Hematopoietic multipotent progenitor cell treated with erythropoietin and hydrocortisone succinate and interleukin-3 and kit ligand, for 8 days (in vitro differentiated cells): ENCODE measurements at regions not wholly inside any gene's neighbourhood (a gene's known extent, or its start where the extent isn't known, plus 50 kb on each side); places are given as distances from the start of the nearest gene placed in this dataset.

Experiments
- DNase-seq: peaks from one replicate; pipeline ENCODE4 v3.0.0-alpha.2; 2015

DNA sequence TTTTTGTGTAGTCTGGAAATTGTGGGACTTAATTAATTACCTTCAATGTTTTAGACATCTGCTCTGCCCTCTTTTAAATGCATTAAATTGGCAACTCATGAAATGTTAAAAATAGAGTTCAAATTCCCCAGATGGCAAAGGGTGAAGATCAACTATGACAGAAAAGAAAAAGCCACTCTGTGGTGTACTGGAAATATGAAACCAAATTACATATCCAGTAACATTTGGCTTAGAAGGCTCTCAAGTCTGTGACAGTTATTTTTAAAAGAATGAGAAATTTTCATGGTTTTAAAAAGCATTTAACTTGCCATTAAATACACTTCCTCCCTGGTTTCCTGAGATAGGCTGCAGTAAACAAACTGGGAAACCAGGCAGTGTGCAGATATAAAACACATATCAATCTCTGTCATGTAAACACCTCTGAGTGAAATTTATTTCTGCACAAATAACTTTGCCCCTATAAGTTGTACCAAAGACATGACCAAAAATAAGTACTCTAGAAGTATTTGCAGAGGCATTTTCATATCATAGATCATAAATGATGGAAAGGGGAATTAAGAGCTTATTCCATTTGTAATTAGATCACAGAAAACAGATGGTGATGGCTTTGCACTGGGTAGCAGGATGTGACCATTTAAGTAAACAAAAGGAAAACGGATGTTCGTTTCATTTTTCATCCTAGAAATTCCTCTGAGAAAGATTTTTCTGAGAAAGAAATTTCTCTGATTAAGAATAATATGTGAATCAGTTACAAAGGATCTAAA, 360.1 kb downstream of the SAMD5 start:
- no peak for DNase-seq

DNA sequence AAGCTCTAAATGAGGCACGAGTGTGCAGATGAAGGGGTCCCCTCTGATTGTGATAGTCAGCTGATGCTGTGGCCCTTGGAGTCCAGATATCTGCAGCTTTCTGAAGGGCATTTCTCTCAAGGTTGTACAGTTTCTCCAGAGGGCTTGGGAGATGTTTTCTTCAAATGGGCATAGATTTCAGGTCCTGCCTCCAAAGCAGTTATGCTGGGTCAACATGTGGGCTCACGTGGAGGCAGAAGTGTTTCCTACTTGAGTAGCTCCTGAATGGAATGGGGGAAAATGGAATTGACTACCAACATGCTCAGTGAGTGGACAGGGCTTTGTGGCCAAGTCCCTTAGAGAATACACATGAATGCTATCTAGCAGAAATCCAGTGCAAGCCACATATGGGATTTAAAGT, 360.7 kb downstream of the SAMD5 start:
- no peak for DNase-seq

DNA sequence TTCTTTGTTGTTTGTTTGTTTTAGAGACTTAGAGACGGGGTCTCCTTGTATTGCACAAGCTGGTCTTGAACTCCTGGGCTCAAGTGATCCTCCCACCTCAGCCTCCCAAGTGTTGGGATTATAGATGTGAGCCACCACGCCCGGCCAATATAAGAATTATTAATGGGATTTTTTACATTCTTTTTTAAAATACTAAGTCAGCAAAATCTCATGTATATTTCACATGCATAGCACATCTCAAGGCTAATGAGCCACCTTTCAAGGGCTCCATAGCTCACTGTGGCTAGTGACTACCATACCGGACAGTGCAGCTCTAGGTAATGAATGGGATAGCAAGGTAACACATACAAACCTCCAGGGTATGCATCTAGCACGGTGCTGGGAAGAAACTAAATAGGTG, 361.4 kb downstream of the SAMD5 start:
- DNase-seq, result no peak

DNA sequence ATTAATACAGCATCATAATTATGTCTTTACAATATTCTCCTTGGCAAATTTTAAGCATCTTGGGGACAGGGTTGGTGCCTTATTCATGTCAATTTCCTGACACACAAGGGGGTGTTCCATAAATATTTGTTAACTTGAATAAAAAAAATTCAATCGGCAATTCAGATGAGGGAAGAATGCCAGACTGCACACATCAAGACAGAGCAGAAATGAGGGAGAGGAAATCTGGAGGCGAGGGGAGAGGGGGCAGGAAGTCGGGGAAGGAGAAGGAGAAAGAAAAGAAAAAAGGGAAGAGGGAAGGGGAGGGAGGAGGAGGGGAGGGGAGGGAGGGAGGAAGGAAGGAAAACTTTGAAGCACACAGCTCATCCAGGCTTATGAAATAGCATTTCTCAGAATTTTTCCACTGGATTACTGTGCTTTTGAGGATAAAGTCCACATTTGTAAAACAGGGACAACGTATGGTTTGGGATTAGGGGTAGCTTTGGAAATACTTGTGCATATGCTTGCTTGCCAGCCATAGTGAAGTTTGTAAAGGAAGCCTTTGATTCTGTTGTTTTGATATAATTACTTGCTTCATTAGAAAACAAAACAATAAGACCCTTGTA, 362.1 kb downstream of the SAMD5 start:
- DNase-seq, result no peak

DNA sequence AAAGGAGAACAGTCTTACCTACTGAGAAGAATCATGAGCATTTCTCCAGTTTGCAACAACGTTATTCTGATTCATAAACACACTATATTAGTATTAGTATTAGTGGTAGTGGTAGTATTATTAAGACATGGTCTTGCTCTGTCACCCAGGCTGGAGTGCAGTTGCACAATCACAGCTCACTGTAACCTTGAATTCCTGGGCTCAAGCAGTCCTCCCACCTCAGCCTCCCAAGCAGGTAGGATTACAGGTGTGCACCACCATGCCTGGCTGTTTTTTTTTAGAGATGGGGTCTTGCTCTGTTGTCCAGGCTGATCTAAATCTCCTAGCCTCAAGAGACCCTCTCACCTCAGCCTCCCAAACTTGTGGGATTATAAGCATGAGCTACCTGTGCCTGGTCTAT, 363.5 kb downstream of the SAMD5 start:
- no peak for DNase-seq

DNA sequence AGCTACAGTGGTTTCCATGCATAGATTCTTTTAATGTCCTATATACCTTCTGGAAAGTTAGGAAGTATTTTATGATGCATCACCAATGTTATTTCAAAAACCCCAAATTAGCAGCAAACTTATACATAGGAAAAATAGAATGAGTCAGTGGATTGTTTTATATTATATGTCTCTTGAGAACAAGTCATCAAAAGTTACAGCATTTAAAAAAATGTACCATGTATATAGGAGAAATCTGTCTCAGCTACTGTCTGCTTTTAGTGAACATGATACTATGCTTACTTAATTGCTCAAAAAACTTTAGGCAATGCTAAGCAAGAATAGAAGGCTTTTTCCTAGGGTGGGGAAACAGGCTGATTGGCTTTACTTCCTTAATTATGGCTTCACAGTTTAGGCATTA, 365.3 kb downstream of the SAMD5 start:
- DNase-seq, result no peak

DNA sequence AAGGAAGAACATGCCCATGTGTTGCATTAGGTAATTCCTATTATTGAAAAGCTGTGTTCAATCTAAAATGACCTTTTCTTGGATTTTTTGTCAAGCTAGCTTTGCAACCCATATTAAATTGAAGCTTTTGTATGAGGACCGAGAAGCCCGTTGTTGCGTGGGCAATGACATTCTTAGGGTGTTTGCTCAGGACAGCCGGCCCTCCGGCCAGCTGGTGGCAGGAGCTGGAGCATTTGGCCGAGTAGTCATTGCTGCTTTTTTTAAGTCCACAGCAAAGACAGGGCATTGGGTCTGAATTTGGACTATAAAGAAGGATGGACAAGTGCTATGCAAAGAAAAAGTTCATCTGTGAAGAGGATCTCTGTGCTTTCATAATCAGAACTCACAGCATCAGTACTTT, 365.8 kb downstream of the SAMD5 start:
- no peak for DNase-seq

DNA sequence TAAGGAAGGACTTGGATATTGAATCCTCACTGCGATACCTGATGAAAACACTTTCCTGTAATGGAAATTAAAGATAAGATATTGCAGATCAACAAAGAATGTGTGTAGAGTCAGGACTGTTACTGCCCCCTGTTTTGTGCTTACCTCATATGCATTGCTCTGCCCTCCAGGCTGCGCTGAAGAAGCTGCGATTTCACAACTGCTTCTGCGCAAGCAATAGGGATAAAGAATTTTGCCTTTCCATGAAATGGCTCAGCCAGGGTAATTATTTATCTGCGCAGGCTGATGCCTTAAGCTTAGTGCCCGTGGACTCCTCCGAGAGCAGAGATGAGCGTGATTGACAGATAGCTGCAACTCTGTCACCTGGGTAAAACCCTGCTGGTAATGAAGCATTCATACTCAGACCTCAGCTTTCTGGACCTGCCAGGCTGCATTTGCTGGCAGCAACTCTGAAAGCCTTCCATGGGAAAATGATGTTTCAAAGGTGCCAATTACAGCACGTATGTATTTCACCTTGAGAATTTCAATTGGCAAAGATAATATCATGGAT, 370.6 kb downstream of the SAMD5 start:
- DNase-seq, result no peak

DNA sequence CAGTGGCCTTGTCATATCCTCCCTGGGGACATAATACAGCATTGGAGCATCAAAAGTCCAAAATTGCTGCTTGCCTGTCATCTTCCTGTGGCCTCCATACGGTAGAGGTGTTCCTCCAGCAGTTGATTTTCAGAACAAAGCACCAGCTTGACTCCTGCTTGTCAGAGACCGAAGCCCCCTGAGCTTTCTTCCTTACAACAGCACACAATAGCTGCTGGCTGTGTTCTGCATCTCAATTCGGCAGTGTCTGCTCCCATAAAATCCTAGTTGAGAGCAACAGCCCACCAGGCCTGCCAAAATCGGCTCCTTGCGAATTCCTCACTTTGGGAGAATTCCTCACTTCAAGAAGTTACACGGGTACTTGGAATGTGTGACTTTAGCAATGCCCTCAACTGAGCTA, 372.9 kb downstream of the SAMD5 start:
- DNase-seq, result no peak

DNA sequence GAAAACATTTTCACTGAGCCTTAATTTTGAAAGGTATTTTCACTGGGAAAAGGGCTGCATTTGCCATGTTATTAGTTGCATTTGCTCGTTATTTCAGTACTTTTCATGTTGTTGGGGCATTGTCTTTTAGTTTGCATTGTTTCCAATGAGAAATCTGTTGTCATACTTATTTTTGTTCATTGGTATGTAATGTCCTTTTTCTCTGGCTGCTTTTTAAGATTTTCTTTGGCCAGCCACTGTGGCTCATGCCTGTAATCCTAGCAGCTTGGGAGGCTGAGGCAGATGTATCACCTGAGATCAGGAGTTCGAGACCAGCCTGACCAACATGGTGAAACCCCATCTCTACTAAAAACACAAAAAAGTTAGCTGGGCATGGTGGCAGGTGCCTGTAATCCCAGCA, 379.9 kb downstream of the SAMD5 start:
- DNase-seq, result no peak

DNA sequence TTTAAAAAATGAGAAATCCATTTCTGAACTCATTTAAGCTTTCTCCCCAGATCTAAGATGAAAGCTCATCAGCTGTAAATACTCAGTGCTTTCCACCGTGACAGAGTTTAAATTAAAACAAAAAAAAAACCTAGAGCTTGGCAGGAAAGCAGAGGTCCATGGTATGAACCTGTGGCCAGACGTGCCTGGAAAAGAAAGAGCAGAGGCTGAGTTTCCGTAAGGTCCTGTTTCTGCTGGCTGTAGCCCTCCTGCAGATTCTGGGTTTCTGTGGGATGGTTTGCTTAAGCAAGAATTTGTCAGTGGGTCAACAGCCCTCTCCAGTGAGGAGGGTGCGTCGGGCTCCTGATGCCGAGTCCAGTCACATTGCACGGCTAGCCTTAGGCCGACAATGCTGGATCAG, 383.2 kb downstream of the SAMD5 start:
- no peak for DNase-seq

DNA sequence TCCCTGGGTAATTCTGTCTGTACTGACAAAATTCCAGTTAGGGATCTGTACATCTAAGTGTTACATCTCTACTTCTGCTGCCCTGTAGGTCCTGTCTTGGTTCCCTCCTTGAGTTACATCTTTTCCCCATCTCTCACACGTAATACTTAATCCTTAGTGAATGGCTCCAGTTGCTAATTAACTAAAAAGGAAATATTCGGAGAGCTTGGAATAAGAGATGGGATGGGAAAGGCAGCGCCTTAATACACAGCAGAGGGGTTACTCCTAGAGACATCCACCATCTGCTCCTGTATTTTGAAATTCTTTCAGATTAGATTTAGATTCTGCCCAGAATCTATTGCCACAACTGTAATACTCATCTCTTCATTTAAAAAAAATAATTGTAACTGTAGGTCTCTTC, 384.0 kb downstream of the SAMD5 start:
- DNase-seq, result no peak

DNA sequence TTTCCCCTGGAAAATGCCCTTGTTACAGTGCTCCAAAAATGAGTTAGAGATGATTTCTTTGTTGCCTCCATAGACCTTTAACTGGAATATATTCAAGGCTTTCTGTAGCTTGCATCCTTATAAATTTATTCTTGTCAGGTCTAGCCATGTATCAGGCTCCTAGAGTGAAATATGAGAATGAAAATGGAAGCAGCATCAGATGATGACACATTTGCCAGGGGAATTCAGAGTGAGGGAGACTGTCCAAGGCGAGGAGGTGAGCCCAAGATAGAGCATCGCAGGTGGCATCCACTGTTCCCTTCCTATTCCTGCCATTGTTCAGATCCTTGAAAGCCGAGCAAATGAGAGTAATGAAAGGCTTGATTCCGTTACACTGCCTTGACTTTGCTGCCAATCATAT, 386.8 kb downstream of the SAMD5 start:
- DNase-seq, result no peak

DNA sequence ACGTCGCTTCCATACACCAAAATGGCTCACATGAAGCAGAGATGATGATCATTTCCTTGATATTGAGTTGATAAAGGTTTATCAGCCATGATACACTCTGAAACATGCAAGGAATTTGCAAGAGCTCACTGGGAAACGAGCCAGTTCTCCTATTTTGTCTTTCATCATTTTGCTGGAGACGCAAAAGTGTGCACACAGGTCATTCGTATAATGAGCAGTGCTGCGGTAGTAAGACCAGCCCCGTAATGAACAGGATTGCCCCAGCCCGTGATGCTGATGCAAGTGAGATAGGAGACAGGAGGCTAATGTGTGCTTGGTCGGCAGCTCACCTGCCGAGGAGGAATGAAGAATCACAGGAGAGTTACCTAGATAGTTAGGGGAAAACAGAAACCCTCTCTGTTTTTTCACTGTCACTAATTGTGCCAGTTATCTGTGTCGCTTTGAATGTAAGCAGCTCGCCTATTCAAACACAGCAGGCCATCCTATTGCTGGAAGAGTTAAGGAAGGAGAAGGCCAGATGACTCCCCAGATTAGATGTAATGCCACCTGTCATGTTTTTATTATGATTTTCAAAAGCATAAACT, 391.8 kb downstream of the SAMD5 start:
- no peak for DNase-seq

DNA sequence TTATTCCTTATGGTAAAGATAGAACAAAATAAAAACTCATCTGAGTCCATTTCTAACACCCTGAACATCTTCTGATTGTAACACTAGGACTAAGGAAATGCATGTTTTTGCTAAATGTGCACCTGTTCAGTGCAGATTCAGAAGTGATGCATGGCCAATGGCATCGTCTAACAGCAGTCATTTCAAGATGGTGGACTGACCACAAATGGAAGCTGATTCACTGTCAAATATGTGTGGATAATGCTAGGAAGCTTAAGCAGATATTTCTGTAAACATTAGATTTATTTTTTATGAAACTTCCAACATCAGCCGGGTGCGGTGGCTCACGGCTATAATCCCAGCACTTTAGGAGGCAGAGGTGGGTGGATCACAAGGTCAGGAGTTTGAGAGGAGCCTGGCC, 394.8 kb downstream of the SAMD5 start:
- no peak for DNase-seq

DNA sequence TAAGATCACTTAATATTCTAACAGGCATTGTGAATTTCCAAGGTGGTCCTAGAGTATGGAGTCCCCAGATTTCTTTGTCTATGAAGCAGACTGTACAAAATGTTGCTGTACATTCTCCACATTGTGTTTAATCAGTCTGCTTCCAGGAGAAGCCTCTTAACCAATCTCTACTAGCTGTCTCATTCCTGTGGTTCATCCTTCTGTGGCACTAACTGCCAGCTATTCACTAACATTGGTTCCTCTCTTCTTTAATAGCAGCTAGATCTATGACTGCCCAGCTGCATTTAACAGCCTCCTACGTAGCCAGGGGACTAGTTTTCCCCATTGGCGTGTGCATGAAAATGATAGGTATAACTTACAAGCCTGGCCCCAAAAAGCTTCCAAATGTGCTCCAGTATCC, 395.4 kb downstream of the SAMD5 start:
- no peak for DNase-seq

DNA sequence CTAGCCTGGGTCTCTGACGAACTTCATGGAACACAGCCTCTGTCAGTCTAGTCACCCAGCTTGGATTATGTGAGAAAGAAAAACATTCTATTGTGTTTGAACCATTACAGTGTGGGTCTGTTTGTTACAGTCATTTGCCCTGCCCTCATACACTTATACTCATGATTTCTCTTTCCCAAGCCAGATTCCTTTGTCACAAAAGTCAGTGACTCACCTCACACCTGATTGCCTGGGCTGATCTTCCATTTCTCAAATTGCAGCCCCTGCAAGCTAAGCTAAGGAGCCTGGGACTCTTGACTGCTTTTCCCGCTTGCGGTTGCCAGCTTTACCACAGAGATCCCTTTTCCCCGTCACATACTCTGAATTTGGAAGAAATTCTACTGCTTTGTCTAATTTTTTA, 395.9 kb downstream of the SAMD5 start:
- DNase-seq, result no peak

DNA sequence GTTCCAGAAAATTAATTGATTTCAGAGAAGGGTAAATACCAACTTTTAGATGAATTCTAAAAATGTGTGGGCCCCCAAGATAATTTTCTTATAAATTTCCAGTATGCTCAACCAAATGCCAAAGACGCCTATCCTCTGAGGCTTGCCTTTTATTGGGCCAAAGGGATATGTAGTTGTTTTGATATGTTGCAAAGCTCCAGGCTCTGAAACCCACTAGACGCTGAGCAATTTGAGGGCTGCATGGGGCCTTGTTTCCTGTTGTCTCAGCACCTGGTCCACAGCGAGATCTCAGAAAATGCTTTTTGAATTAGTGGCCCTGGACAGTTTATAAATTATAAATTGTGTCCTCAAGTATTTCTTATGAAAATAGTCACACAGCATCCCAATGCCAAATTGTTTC, 397.2 kb downstream of the SAMD5 start:
- DNase-seq, result no peak

DNA sequence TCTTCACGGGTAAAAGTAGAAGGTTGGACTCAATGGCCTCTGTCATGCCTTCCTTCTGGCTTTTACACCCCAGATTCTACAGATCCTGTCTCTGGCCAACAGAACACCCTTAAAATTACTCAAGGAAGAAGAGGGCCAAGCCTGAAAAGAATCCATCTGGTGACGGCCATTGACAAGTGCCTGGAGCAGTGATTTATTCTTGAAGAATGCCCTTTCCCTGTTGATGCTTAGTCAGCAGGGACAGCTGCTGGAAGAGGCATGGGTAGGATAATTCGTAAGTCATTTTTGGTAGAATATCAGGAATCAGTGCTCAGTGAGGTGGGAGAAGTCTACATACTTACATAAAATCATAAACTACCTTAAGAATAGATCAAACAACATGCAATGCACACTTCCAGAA, 397.9 kb downstream of the SAMD5 start:
- DNase-seq, result no peak

DNA sequence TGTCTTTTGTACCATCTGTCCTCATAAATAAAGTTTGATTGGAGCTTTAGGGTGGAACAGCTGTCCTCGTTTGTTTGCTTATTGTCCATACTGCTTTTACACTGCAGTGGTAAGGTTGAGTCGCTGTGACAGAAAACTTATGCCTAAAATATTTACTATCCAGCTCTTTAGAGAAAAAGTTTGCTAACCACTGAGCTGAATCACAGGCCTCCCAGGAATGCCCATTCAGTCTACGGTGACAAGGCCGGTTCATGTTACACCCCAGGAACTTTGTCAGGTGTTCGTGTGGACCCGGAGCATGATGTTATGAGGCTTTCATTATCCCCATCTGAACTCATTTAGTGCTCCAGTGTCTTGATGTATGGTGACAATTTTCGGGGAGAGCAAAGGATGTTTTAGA, 401.1 kb downstream of the SAMD5 start:
- no peak for DNase-seq

DNA sequence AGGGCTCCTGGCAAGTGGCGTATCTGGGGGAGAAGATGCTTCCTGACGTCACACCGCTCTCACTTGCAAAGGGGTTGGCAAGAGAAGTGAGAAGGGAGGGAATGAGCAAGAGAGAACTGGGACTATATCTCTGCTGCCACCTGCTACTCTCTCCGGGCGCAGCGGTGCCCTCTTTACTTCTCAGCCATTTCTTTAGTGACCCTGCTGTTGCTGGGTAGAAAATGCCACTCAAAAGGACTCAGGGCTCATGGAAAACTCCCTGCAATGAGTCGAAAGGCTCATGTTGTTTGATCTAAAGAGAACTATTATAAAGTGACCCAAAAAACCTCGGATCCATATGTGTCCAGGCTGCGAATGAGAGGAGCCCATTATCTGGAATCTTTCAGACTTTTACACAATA, 401.8 kb downstream of the SAMD5 start:
- DNase-seq, result no peak

DNA sequence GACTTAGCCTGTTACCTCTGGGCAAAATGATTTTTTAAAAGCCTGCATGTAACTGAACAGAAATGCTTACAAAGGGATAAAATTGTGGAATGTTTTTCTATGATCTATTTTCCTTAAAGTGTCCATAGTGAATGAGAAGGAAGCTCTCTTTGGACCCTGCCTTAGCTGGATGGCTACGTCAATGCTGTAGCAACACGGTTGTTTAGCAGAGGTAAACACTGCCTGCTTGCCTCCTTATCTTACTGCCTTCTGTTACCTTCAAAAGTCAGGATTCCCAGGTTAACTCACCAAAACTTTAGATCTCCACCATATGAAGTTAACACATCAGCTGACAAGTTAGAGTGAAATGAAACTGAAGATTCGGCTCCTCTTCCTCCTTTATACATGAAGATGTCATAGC, 402.6 kb downstream of the SAMD5 start:
- no peak for DNase-seq

DNA sequence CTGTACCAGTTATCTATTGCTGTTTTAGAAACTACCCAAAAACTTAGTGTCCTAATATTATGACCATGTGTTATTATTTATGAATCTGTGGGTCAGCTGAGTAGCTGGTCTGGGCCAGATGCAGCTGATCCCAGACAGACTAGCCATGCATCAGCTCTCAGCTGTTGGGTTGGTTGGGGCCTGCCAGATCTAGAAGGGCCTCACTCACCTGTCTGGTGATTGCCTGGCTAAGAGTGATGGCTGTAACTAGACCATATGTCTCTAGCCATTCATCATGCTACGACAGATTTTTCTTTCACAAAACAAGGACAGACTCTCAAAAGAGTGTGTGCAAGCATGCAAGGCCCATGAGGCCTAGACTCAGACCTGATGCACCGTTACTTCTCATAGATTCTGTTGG, 403.2 kb downstream of the SAMD5 start:
- DNase-seq, result no peak

DNA sequence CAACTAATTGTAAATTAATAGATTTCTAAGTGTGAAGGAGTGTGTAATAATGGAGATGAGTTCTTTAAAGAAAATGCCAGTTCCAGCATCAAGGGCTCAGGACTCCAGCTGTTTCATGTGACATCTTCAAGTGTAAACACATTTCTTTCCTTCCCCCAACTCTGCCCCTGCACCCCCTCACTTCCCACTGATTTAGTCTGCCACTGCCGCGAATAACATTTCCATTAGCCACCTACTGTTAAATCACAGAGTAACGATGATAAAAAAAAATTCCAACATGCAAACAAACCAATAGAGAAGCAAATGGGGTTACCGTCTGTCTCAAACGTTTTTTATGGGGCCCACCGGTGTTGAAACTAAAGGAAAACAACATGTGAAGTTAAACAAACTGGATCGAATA, 414.3 kb downstream of the SAMD5 start:
- no peak for DNase-seq

DNA sequence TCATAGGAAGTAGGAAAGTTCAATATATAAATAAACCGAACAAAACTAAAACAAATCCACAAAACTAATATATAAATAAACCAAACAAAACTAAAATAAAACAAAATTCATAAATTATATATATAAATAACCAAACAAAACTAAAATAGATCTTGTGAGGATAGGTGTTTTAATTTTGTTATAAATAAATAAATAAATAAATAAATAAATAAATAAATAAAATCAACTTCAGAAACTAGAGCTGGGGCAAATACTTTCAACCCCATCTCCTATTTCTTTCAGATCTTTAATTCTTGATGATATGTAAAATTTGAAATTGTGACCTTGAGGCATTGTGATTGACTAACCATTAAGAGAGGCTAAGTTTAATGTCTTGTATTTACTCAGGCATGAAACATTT, 416.1 kb downstream of the SAMD5 start:
- no peak for DNase-seq
